GM21526 (cell line): ENCODE measurements at regions not wholly inside any gene's neighbourhood (a gene's known extent, or its start where the extent isn't known, plus 50 kb on each side); places are given as distances from the start of the nearest gene placed in this dataset.

Experiments
- ATAC-seq: cut with Tn5 transposase; IDR thresholded peaks from one replicate; pipeline ENCODE4 v1.9.1; 2021; ENCODE audit warnings: moderate library complexity; ENCODE audit not compliant: unreplicated experiment, low FRiP score

DNA sequence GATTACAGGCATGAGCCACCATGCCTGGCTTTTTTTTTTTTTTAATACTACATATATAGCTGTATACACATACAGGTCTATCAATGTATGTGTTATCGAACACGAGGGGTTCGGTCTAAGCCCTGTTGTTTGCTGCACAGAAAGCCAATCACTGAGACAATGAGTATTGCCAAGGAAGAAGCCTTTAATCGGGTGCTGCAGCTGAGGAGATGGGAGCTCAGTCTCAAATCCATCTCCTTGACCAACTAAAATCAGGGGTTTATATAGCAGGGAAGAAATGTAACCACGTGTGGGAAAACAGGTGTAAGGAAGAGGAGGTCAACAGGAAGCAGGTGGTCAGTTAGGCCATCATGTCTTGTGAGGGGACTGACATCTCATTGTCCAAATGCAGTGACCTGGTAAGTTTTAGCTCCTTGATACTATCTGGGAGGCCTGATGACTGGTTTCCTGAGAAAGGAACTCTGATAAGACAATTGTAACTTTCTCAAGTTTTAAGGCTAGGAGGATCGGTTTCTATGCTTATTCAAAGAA lies 80.9 kb upstream of the MAP1LC3B2 start:
- ATAC-seq, result no peak

DNA sequence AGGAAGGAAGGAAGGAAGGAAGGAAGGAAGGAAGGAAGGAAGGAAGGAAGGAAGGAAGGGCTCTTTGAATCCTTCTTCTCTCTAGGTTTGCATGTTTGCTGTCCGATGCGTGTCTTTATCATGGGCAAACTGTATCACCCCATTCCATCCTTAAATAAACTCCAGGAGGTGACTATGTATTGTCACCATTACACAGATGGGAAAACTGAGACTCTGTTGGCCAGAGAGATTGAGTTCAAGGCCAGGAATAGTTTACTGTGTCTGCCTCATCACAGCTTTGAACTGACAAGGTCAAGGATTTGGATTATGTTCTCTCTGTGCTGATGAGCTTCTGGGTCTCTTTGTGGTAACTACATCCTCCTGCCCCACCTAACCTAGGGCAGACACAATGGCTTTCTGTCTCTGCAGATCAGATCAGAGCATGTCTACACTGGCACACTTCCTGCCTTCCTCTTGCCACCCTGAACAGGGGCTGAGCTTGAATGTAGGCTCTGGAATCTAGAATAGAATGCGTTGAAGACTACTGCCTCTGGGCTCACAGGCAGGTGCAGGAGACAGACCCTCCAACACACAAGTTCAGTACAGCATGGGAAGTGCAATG lies 78.9 kb upstream of the MAP1LC3B2 start:
- ATAC-seq, result no peak

DNA sequence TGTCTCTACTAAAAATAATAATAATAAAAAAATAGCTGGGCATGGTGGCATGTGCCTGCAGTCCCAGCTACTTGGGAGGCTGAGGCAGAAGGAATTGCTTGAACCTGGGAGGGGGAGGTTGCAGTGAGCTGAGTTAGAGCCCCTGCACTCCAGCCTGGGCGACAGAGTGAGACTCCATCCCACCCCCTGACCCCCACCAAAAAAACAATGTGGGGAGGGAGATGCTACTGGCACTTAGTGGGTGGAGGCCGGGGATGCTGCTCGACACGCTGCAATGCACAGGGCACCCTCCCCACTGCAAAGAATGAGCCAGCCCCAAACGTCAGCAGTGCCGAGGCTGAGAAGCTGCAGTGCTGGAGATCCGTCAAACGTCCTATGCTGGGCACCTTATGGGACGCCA lies 77.5 kb upstream of the MAP1LC3B2 start:
- no peak for ATAC-seq

DNA sequence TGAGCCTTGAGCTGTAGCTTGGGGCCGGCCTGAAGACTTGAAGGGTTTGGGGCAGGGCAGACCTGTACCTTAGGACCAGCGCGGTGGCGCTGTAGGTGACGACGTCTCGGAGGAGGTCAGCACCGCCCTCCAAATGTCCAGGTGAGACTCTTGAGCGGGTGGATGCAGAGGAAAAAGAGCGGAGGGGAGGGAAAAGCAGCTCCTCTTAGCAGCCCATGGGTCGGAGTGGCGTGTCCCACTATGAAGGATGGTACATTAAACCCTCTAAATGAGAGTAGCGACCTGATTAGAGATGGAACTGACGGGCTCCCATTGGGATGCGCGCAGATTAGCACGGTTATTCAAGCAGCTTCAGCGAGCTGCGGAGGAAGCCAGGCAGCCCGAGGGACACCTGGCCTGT lies 77.0 kb upstream of the MAP1LC3B2 start:
- no peak for ATAC-seq

DNA sequence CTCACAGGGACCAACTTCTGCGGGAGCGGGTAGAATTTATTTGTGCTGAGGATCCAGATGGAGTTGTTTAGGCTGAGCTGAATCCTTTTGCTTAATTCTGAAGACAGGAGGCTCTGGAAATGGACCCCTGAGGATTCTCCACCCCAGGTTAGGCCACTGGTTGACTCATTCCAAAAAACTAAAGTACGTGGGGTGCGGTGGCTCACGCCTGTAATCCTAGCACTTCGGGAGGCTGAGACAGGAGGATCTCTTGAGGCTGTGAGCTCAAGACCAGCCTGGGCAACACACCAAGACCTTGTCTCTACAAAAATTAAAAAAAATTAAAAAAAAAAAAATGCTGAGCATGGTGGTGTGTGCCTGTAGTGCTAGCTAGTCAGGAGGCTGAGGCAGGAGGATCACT lies 76.3 kb upstream of the MAP1LC3B2 start:
- ATAC-seq, result no peak

DNA sequence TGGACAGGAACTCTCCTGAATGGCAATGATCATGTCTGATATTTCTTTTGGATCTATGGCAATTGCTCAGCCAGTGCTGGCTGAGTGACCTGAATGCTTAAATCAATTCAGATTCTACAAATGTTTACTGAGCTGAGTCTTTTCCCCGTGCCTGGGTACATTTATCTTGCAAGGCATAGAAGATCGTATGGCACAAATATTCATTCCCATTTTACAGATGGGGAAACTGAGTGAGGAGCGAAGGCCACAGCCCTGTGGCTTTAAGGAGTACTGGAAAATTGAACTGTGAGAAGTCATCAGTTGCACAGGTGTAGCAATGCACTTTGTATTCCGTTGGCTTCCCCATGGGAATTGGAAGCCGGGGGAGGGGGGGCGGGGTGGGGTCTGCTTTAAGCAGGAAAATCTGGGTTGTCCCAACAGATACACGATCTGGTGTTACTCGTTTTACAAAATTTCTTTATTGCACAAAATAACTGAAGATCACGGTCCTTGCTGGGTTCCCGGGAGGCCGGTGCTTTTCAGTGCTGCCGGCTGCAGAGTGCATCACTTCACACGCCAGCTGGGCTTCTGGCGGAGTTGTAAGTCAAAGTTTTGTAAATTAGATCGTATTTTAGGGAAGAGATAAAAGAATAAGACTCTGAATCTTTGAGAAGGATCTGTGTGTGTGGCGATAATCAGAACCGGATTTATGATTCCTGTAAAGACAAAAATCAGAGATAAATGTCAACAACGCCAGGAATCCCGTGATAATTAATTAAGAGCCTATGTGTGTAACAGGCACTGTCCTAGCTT lies 75.0 kb upstream of the MAP1LC3B2 start:
- no peak for ATAC-seq

DNA sequence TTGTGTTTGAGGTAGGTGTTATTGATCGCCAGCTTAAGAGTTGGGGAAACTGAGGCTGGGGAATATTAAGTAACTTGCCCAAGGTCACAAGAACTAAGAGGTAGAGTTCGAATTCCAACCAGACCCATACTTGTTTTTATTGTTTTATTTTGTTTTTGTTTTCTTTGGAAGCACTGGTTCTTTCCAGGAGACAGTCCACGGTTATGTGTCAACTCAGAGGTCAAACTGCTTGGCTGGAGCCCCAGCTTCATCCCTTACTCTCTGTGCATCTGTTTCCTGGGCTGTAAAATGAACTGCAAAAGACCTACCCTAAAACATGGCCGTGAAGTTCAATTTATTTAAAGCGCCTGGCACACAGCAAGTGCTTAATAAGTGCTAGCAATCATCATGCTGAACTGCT lies 74.4 kb upstream of the MAP1LC3B2 start:
- ATAC-seq, result no peak

DNA sequence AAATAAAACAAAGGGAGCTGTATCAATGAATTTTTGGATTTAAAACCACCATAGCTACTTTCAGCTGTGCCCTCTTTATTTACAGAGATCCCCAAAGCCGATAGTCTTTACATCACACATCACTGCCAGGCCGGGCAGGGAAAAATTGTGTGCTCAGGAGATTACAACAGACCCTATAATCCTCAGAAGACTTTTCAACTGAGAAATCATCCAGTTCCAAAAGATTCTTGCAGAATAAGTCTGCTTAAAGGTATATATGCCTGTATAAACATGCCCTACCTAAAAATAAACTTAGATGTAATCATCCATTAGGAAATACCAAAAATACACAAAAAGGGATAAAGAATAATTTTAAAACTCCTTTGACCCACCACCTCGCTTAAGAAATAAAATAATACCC lies 70.1 kb upstream of the MAP1LC3B2 start:
- no peak for ATAC-seq

DNA sequence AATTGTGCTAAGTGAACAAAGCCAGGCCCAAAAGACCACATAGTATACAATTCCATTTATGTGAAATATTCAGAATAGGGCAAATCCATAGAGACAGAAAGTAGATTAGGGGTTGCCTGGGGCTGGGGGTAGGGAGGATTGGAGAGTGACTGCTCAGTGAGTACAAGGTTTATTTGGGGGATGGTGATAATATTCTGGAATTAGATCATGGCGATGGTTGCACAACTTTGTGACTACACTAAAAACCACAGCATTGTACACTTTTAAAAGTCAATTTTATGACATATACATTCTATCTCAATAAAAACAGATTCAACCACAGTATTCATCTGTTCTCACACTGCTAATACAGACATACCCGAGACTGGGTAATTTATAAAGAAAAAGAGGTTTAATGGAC lies 68.7 kb upstream of the MAP1LC3B2 start:
- ATAC-seq, result no peak

DNA sequence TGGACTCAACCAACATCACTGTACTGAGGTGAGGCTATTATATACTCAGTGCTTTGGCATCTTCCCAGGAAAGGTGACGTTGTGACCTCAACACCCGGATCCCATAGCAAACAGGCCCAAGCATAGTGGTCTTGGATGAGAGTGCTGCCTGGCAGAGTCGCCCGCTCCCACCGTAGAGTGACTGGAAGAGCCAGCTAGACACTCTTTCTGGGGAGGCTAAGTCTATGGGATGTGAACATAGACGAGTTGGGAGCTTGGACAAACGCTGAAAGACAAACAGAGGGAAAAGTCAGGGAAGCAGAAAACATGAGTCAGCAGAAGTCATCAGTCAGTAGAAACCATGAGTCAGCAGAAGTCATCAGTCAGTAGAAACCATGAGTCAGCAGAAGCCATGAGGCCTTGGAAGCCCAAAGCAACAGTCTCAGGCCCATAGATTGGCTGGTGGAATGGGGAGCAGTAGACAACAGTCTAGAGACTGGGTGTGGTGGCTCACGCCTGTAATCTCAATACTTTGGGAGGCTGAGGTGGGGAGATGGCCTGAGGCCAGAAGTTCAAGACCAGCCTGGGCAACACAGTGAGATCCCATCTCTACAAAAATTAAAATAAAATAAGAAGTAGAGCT lies 66.4 kb upstream of the MAP1LC3B2 start:
- no peak for ATAC-seq

DNA sequence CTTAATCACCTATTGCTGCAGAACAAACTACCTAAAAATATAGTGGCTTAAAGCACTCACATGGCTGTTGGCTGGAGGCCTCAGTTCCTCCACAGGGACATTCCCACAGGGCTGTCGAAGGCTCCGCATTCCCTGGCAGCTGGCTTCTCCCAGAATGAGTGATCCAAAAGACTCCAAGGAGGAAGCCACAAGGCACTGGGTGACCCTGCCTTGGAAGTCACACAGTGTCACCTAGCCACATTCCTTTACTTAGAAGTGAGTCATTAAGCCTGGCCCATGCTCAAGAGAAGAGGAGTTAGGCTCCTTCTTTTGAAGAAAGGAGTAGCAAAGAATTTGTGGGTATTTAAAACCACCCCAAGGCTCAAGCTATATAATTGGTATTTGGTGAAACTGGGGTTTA lies 63.9 kb upstream of the MAP1LC3B2 start:
- ATAC-seq, result no peak

DNA sequence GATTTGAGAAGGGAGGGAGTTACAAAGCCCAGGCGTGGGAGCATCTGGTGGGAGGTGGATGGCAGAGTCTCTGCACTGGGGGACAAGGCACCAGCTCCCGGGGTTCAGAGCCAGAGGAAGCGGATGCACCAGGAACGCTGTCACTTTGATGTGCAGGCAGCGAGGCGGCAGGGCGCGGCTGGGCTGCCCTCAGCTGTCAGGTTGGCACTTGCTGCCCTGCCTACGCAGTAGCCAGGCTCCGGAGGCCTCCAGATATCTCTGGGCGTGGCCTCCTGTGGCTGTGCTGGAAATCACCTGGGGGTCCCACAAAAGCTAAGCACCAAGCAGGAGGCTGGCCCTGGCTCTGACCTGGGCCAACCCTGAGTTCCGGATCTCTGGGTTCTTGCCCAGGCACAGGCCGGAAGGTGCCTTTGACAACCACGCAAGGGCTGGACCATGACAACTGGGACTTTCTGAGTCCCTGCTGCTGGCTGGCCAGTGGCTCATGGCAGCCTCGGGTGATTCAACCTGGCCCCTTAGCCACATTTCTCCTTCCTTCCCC lies 62.1 kb upstream of the MAP1LC3B2 start:
- no peak for ATAC-seq

DNA sequence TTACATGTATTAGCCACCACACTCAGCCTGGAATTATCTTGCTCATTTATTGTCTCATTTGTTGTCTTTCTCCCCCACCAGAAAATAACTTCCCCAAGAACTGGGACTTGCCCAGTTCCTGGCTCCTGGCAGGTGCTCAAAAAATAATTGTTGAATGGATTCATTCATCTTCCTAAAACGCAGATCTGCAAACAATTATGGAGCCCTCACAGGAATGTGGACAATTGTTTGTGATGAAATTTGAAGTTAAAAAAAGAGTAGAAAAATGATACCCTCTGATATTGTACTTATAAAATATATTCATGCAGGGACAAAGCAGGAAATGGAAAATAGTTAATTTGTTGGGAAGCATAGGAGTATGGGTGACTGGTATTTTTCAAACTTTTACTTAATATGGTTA lies 60.7 kb upstream of the MAP1LC3B2 start:
- no peak for ATAC-seq

DNA sequence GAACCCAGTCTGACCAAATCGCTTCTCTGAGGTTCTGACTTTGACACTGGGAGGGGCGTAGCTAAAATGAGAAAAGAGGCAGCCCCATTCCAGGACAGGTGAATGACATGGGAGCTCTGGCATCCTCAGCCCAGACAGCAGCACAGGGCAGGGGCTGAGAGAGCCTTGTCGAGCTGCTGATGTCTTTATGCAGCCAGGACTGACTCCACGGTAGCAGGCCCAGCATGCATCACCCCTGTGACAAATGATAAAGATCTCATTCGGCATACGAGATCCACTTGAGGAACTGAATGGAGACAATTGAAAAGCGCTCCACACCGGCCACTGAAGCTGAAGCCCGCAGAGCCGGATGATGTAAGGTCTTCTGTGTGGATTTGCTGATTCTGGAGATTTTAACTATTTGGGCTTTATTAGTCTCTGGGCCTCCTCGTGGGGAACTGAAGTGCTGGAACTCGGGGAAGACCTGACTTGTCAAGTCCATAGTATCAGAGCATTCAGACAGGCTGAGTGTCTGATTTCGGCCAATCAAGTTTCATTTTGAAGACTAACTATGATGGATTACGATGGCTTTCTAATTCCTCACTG lies 56.9 kb upstream of the MAP1LC3B2 start:
- no peak for ATAC-seq

DNA sequence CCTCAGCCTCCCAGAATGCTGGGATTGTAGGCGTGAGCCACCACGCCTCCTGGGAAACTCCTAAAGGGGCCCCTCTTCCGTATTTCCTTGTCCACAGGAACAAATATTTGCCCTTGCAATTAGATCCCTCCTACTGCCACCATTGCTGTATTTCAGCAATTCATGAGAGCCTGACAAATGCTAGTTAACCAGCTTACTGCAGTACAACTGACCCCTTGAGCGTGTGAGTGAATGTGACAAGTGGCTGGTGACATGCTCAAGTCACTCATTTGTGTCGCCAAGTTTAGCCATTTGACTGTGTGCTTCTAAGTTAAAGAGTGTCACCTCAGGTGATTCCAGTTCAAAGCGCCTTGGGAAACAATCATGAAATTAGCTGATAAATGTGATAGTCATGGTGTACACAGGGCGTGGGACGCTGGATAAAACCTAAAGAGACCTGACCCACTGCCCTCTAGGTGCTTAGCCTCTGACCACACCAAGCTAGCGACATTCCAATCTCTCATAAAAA lies 56.1 kb upstream of the MAP1LC3B2 start:
- no peak for ATAC-seq

DNA sequence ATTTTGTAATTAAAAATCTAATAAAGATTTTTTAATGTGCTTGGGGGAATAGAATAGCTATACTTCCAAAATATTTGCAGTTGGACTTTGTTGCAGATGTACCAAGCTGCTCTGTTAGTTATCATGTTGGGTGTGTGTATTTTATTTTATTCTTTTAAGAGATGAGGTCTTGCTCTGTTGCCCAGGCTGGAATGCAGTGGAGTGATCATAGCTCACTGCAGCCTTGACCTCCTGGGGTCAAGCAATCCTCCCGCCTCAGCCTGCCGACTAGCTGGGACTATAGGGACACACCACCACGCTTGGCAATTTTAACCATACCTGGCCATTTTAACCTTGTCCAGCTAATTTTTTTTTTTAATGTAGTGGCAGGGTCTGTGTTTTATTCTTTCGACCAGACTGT lies 54.7 kb upstream of the MAP1LC3B2 start:
- ATAC-seq, result no peak

DNA sequence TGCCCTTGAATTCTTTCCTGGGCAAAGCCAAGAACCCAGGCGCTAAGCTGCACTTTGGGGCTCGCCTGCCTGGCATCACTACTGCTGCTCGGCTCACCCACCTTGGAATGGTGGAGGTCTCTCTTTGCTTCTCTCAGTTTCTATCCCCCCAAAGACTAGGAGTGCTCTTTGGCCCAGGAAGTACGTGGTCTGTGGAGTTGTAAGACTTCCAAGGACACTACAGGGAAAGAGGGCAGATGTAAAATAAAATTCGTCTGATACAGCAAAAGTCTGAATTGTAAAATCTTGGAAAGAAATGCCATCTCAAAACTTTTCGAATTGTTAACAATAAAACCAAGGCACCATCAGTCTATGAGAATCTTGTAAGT lies 52.5 kb upstream of the MAP1LC3B2 start:
- no peak for ATAC-seq

DNA sequence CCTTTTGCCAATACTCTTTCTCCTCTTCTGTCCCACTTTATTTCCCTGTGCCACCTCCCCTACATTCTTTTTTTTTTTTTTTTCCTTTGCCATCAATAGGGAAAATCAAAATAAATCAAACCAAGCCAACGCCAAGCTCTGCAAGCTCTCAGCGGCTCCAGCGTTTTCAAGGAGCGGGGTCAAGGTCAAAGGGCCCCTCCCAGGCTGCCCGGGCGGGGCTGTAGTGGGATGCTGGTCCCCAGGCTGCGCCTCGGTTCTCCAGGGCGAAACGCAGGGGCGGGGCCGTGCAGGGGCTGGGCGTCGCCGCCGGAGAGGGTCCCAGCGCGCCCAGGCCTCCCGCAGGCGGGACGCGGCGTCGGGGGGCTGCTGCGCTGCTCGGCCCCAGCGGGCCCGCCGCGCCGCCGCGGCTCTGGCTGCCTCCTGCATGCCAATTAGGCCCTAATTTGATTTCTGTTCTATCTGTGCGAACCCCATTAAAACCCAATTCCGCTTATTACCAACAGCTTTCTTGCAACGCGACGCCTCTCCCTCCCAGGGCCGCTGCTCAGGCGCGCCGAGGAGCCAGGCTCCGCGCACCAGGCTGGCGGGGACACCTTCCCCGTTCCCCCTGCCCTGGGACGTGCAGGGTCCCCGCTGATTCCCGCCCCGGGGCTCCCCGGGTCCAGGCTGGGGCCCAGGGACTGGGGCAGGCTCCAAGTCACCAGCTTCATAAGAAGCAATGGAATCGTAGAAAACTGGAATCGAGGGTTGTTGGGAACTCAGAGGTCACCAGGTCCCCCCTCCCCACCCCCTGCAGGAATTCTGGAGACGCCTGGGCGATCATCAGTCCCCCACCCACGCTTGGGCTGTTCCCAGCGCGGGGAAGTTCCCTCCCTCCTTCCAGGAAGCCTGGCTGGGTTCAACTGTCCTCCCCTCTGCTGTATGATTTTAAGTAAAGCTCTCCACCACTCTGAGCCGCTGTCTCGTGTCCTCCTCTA lies 50.7 kb upstream of the MAP1LC3B2 start:
- no peak for ATAC-seq
